HepG2 (cell line): ENCODE measurements at regions not wholly inside any gene's neighbourhood (a gene's known extent, or its start where the extent isn't known, plus 50 kb on each side); places are given as distances from the start of the nearest gene placed in this dataset.

Source experiments
- ATAC-seq: fragments of 200-7000 bp; cut with Tn5 transposase; 3 replicates; pipeline ENCODE4 v1.9.1; 2020; ENCODE audit warnings: mild to moderate bottlenecking, moderate library complexity
- BruUV-seq: library from RNA; stranded (reverse); fragments of 400-500 nt; replicated peaks from 2 replicates; lab custom pipeline; 2021; lab: Mats Ljungman, UMichigan
- CTCF ChIA-PET: fragments of 300-600 bp; formaldehyde crosslinking; extraction: SDS; loops from one replicate; lab custom pipeline; 2021; ENCODE audit warnings: low total read pairs, inconsistent platforms, low intra/inter-chr PET ratio; lab: Yijun Ruan, JAX
- POLR2A ChIA-PET: fragments of 350-600 bp; sonication (Branson Sonifier 250); formaldehyde crosslinking; loops from one replicate; lab custom pipeline; 2020; ENCODE audit warnings: antibody characterized with exemption, inconsistent platforms; lab: Yijun Ruan, JAX
- DNase-seq: peaks from one replicate; pipeline ENCODE4 v3.0.0-alpha.2; 2015; ENCODE audit warnings: low spot score
- FAIRE-seq: peaks from 3 replicates; lab custom pipeline; 2011; peaks lifted over from hg19 to GRCh38; lab: Jason Lieb, UNC
- H2AFZ ChIP-seq: one replicate; pipeline ENCODE4 v1.6.1; 2011; ENCODE audit warnings: low read length, inconsistent platforms
- H3K27ac ChIP-seq: fragments of 300-600 bp; 3 replicates; pipeline ENCODE4 v1.8.0; 2011; ENCODE audit warnings: mixed run types, mild to moderate bottlenecking, mixed read lengths, low read length, inconsistent platforms; ENCODE audit not compliant: insufficient read depth; ENCODE audit errors: extremely low read length
- H3K27me3 ChIP-seq, 2 experiments: fragments of 200-600 bp in 1 of 2; 2 replicates in 1 of 2; 3 replicates in 1 of 2; pipeline versions ENCODE4 v1.6.0 to v1.8.0; 2011; ENCODE audit warnings: low read length in 2 of 2, mild to moderate bottlenecking in 2 of 2, moderate library complexity in 2 of 2, inconsistent platforms in 1 of 2; ENCODE audit not compliant: insufficient read depth in 2 of 2, control insufficient read depth in 1 of 2
- H3K36me3 ChIP-seq, 2 experiments: fragments of 200-600 bp in 1 of 2; replicated peaks in 1 of 2; 2 replicates in 1 of 2; 3 replicates in 1 of 2; pipeline versions ENCODE4 v1.5.1 to v1.8.0; 2011; ENCODE audit warnings: low read length in 2 of 2, inconsistent platforms in 1 of 2; ENCODE audit not compliant: insufficient read depth in 2 of 2, control insufficient read depth in 1 of 2
- H3K4me1 ChIP-seq: 2 replicates; pipeline ENCODE4 v1.5.1; 2012; ENCODE audit warnings: low read length, inconsistent platforms; ENCODE audit not compliant: insufficient read depth
- H3K4me2 ChIP-seq: 2 replicates; pipeline ENCODE4 v1.6.0; 2011; ENCODE audit warnings: low read depth, low read length, inconsistent platforms
- H3K4me3 ChIP-seq, 3 experiments: fragments of 200-600 bp in 1 of 3; sonication (generic), shearing (Covaris generic) in 1 of 3; replicated peaks in 1 of 3; 2 replicates each; pipeline ENCODE4 v1.5.1; 2011 to 2016; ENCODE audit warnings: low read length in 3 of 3, inconsistent platforms in 2 of 3, low read depth in 2 of 3, mild to moderate bottlenecking in 2 of 3, control low read depth in 1 of 3, mixed read lengths in 1 of 3; ENCODE audit not compliant: insufficient read depth in 1 of 3
- H3K79me2 ChIP-seq: one replicate; pipeline ENCODE4 v1.6.1; 2011; ENCODE audit warnings: low read length, inconsistent platforms; ENCODE audit not compliant: insufficient read depth
- H3K9ac ChIP-seq: 2 replicates; pipeline ENCODE4 v1.6.0; 2011; ENCODE audit warnings: mild to moderate bottlenecking, low read depth, low read length, inconsistent platforms; ENCODE audit not compliant: insufficient read depth
- H3K9me3 ChIP-seq: 2 replicates; pipeline ENCODE4 v1.5.1; 2012; ENCODE audit warnings: mild to moderate bottlenecking, low read length
- H4K20me1 ChIP-seq: 2 replicates; pipeline ENCODE4 v1.6.0; 2011; ENCODE audit warnings: inconsistent platforms, mild to moderate bottlenecking, low read length, moderate library complexity; ENCODE audit not compliant: insufficient read depth
- AGO1 ChIP-seq: fragments of 200-400 bp; formaldehyde crosslinking; IDR thresholded peaks from 2 replicates; pipeline ENCODE4 v1.6.1; 2017; ENCODE audit warnings: mild to moderate bottlenecking, low read depth, low read length, moderate library complexity; ENCODE audit not compliant: poor library complexity, severe bottlenecking
- ATF3 ChIP-seq: sonication (generic); formaldehyde crosslinking; IDR thresholded peaks from 2 replicates; pipeline ENCODE4 v1.4.0; 2020; ENCODE audit warnings: missing genetic modification reagents
- CCDC6 ChIP-seq: sonication (generic); formaldehyde crosslinking; IDR thresholded peaks from 2 replicates; pipeline ENCODE4 v1.8.1; 2022; ENCODE audit warnings: mild to moderate bottlenecking, missing genetic modification reagents, moderate library complexity
- GATAD2A ChIP-seq: IDR thresholded peaks from 2 replicates; pipeline ENCODE4 v1.6.1; 2016
- KLF6 ChIP-seq: IDR thresholded peaks from 2 replicates; pipeline ENCODE4 v1.8.0; 2016; ENCODE audit warnings: missing biosample characterization, missing genetic modification reagents
- PAXIP1 ChIP-seq: sonication (generic); formaldehyde crosslinking; conservative IDR thresholded peaks from 2 replicates; pipeline ENCODE4 v1.4.0; 2020; ENCODE audit warnings: mild to moderate bottlenecking, missing genetic modification reagents, moderate library complexity
- SIX4 ChIP-seq: sonication (generic); formaldehyde crosslinking; IDR thresholded peaks from 2 replicates; pipeline ENCODE4 v1.4.0; 2020; ENCODE audit warnings: missing genetic modification reagents
- SRF ChIP-seq: IDR thresholded peaks from 2 replicates; pipeline ENCODE4 v1.6.1; 2011; ENCODE audit warnings: mild to moderate bottlenecking, low read depth, low read length, moderate library complexity
- ZSCAN29 ChIP-seq: sonication (generic); formaldehyde crosslinking; conservative IDR thresholded peaks from 2 replicates; pipeline ENCODE4 v1.4.0; 2020; ENCODE audit warnings: mild to moderate bottlenecking, missing genetic modification reagents
- WGBS: methylation state at CpG from one replicate; pipeline ENCODE4 v1.1.6; 2017; ENCODE audit warnings: low lambda C conversion rate; 5-methylcytosine and 5-hydroxymethylcytosine counted together
- in situ Hi-C: cut with HindIII; loops from 2 replicates; pipeline ENCODE4 v1.10.0; 2017; ENCODE audit warnings: low pct_unique_long_range_greater_than_20kb; ENCODE audit not compliant: extremely low pct_ligation_motif_present
- intact Hi-C: fragments of 100-400 bp; cut with micrococcal nuclease; formaldehyde crosslinking; loops from one replicate; pipeline ENCODE4 v1.10.0; 2022; ENCODE audit not compliant: unreplicated experiment
- TF ChIP-seq, protein P1 (sequence below): IDR thresholded peaks from 2 replicates; pipeline ENCODE4 v1.6.1; 2012; ENCODE audit warnings: inconsistent platforms
- TF ChIP-seq, protein P2 (sequence below), 2 experiments: sonication (generic) in 1 of 2; formaldehyde crosslinking in 1 of 2; IDR thresholded peaks; 2 replicates each; pipeline versions ENCODE4 v1.4.0 to v1.6.1; 2016 to 2020; ENCODE audit warnings: borderline replicate concordance in 1 of 2, low read depth in 1 of 2, mild to moderate bottlenecking in 1 of 2, missing genetic modification reagents in 1 of 2

- H3K79me2 ChIP-seq = peaks cover 94% of the 10 kb centered on the region
- H3K4me3 ChIP-seq = peak overlapping the region in 1 of 3 experiments; percentile 22; a peak in 2 of 6 replicates
- intact Hi-C loops (no loop called here), in situ Hi-C loops (loop anchor here (10.0 kb wide), 1 partner anchor 619 kb away; the partner anchor contains the start of gene COG1)
- no peak overlapping the region for H2AFZ ChIP-seq
- BruUV-seq = no TSS peak
- no peaks in the 10 kb centered on the region for H3K27me3 ChIP-seq
- DNase-seq (peak; percentile 72), FAIRE-seq (peak; percentile 66), ATAC-seq (peak; percentile 6)
- H3K9me3 ChIP-seq = no peaks in the 10 kb centered on the region
- H3K27ac ChIP-seq = peak overlapping the region; percentile 49
- H3K4me2 ChIP-seq = peak overlapping the region; percentile 68
- H3K4me1 ChIP-seq = peaks cover 100% of the 10 kb centered on the region
- WGBS = 33% methylated on average over 7 of the region's 8 CpGs
- ChIA-PET CTCF (no interaction called here), POLR2A (interaction anchor here (0.9 to 1.7 kb wide), 2 partner anchors 13 to 16 kb away, joined by 3 to 16 read pairs; no protein-coding TSS in a partner anchor)
- H3K9ac ChIP-seq = peak overlapping the region; percentile 62
- H4K20me1 ChIP-seq = no peaks in the 10 kb centered on the region; the same call in 1 of the 2 replicates
- H3K36me3 ChIP-seq = no peaks in the 10 kb centered on the region; a peak in 1 of 5 replicates
- TF ChIP-seq KLF6 (CRISPR knock-in tag) (no peak), SRF (no peak), AGO1 (peak; percentile 9), SIX4 (CRISPR knock-in tag) (peak; percentile 78; the same call in 1 of the 2 replicates), GATAD2A (CRISPR knock-in tag) (peak; percentile 53; the same call in 1 of the 2 replicates), ATF3 (CRISPR knock-in tag) (0 out of 2 replicates have a peak, but pooled peaks have one; percentile 21), PAXIP1 (CRISPR knock-in tag) (0 out of 2 replicates have a peak, but pooled peaks have one; percentile 13), CCDC6 (CRISPR knock-in tag) (no peak), ZSCAN29 (CRISPR knock-in tag) (0 out of 2 replicates have a peak, but pooled peaks have one; percentile 32)
- TF ChIP-seq, protein P1, sequence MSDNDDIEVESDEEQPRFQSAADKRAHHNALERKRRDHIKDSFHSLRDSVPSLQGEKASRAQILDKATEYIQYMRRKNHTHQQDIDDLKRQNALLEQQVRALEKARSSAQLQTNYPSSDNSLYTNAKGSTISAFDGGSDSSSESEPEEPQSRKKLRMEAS = peak; percentile 43; the same call in 1 of the 2 replicates
- TF ChIP-seq, protein P2, sequence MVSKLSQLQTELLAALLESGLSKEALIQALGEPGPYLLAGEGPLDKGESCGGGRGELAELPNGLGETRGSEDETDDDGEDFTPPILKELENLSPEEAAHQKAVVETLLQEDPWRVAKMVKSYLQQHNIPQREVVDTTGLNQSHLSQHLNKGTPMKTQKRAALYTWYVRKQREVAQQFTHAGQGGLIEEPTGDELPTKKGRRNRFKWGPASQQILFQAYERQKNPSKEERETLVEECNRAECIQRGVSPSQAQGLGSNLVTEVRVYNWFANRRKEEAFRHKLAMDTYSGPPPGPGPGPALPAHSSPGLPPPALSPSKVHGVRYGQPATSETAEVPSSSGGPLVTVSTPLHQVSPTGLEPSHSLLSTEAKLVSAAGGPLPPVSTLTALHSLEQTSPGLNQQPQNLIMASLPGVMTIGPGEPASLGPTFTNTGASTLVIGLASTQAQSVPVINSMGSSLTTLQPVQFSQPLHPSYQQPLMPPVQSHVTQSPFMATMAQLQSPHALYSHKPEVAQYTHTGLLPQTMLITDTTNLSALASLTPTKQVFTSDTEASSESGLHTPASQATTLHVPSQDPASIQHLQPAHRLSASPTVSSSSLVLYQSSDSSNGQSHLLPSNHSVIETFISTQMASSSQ (IDR thresholded peaks at IDR 0.05; ENCODE audit: low read depth) = no peak
- TF ChIP-seq, protein P2 (CRISPR knock-in tag; IDR thresholded peaks at IDR 0.05; ENCODE audit: borderline replicate concordance) = 0 out of 2 replicates have a peak, but pooled peaks have one; percentile 13
Observed at GRCh38 chr17:72575542-72576233, 454.9 kb downstream of the SOX9 start.
